Endothelial cell of umbilical vein (primary cell): ENCODE measurements at regions not wholly inside any gene's neighbourhood (a gene's known extent, or its start where the extent isn't known, plus 50 kb on each side); places are given as distances from the start of the nearest gene placed in this dataset.

ENCODE experiments used
- BruUV-seq: library from RNA; stranded (reverse); fragments of 400-500 nt; replicated peaks from 2 replicates; lab custom pipeline; 2021; lab: Mats Ljungman, UMichigan
- CTCF ChIA-PET: fragments of 300-600, 350-600 bp; sonication (Branson Sonifier 250); formaldehyde crosslinking; loops from one replicate; lab custom pipeline; 2021; ENCODE audit warnings: antibody characterized with exemption, inconsistent platforms; lab: Charles Lee
- POLR2A ChIA-PET: fragments of 300-600, 350-600 bp; sonication (Branson Sonifier 250); formaldehyde crosslinking; loops from one replicate; lab custom pipeline; 2021; ENCODE audit warnings: antibody characterized with exemption, inconsistent platforms; lab: Charles Lee
- DNase-seq: peaks from one replicate; pipeline ENCODE4 v3.0.0-alpha.2; 2011; ENCODE audit warnings: low read depth, low spot score
- FAIRE-seq: peaks from 2 replicates; lab custom pipeline; 2011; peaks lifted over from hg19 to GRCh38; lab: Jason Lieb, UNC
- H2AFZ ChIP-seq: 2 replicates; pipeline ENCODE4 v1.6.0; 2012; ENCODE audit warnings: low read depth, low read length, control low read depth, inconsistent platforms
- H3K27ac ChIP-seq: 2 replicates; pipeline ENCODE4 v1.5.1; 2011; ENCODE audit warnings: low read depth, mild to moderate bottlenecking, control low read depth, low read length, moderate library complexity; ENCODE audit not compliant: insufficient read depth
- H3K27me3 ChIP-seq, 2 experiments: 2 replicates each; pipeline versions ENCODE4 v1.6.0 to v1.6.1; 2011; ENCODE audit warnings: low read length in 2 of 2, mixed read lengths in 1 of 2; ENCODE audit not compliant: control insufficient read depth in 2 of 2, insufficient read depth in 2 of 2
- H3K36me3 ChIP-seq, 2 experiments: 2 replicates in 1 of 2; 3 replicates in 1 of 2; pipeline ENCODE4 v1.5.1; 2011; ENCODE audit warnings: low read length in 2 of 2, mild to moderate bottlenecking in 1 of 2, moderate library complexity in 1 of 2; ENCODE audit not compliant: control insufficient read depth in 2 of 2, insufficient read depth in 2 of 2; ENCODE audit errors: extremely low read depth in 1 of 2
- H3K4me1 ChIP-seq: 3 replicates; pipeline ENCODE4 v1.5.1; 2011; ENCODE audit warnings: mild to moderate bottlenecking, low read length; ENCODE audit not compliant: control insufficient read depth, insufficient read depth; ENCODE audit errors: extremely low read depth
- H3K4me2 ChIP-seq: 2 replicates; pipeline ENCODE4 v1.6.1; 2011; ENCODE audit warnings: low read length, control low read depth, mixed read lengths; ENCODE audit not compliant: insufficient read depth
- H3K4me3 ChIP-seq, 3 experiments: fragments of 200-600 bp in 1 of 3; sonication (generic), shearing (Covaris generic) in 1 of 3; replicated peaks in 1 of 3; 2 replicates each; pipeline ENCODE4 v1.5.1; 2011 to 2016; ENCODE audit warnings: control low read depth in 3 of 3, low read length in 3 of 3, mild to moderate bottlenecking in 2 of 3, inconsistent platforms in 1 of 3, low read depth in 1 of 3, moderate library complexity in 1 of 3; ENCODE audit not compliant: insufficient read depth in 1 of 3
- H3K79me2 ChIP-seq: 2 replicates; pipeline ENCODE4 v1.6.0; 2012; ENCODE audit warnings: low read length, inconsistent platforms; ENCODE audit not compliant: control insufficient read depth, insufficient read depth
- H3K9ac ChIP-seq: replicated peaks from 2 replicates; pipeline ENCODE3; 2011; ENCODE audit warnings: low read length, control low read depth; ENCODE audit not compliant: insufficient read depth; ENCODE audit errors: extremely low read depth
- H3K9me1 ChIP-seq: replicated peaks from 3 replicates; pipeline ENCODE4 v1.6.0; 2011; ENCODE audit warnings: mild to moderate bottlenecking, low read length; ENCODE audit not compliant: control insufficient read depth, insufficient read depth; ENCODE audit errors: extremely low read depth
- H3K9me3 ChIP-seq: replicated peaks from 2 replicates; pipeline ENCODE4 v1.5.1; 2012; ENCODE audit warnings: low read length, inconsistent platforms; ENCODE audit not compliant: control insufficient read depth, insufficient read depth
- H4K20me1 ChIP-seq: replicated peaks from 2 replicates; pipeline ENCODE3; 2011; ENCODE audit warnings: mild to moderate bottlenecking, low read length; ENCODE audit not compliant: control insufficient read depth, insufficient read depth; ENCODE audit errors: extremely low read depth
- CTCF ChIP-seq, 2 donors: IDR thresholded peaks; 1 replicate in 1 of 2; 2 replicates in 1 of 2; pipeline ENCODE4 v1.5.1; 2011; ENCODE audit warnings: low read length in 2 of 2, mild to moderate bottlenecking in 2 of 2, moderate library complexity in 2 of 2, control low read depth in 1 of 2, inconsistent platforms in 1 of 2, low read depth in 1 of 2; ENCODE audit not compliant: insufficient read depth in 1 of 2; ENCODE audit errors: extremely low read depth in 1 of 2
- EZH2 ChIP-seq: IDR thresholded peaks from 2 replicates; pipeline ENCODE4 v1.6.1; 2012; ENCODE audit warnings: borderline replicate concordance, low read depth, mild to moderate bottlenecking, moderate library complexity, low read length, inconsistent platforms; ENCODE audit not compliant: severe bottlenecking
- FOS ChIP-seq: IDR thresholded peaks from 2 replicates; pipeline ENCODE4 v1.6.1; 2011; ENCODE audit warnings: mild to moderate bottlenecking, low read length, moderate library complexity, borderline replicate concordance; ENCODE audit not compliant: insufficient read depth
- GATA2 ChIP-seq: IDR thresholded peaks from 2 replicates; pipeline ENCODE4 v1.7.0; 2011; ENCODE audit warnings: low read depth, mild to moderate bottlenecking, moderate library complexity, mixed read lengths, low read length; ENCODE audit not compliant: insufficient read length, insufficient read depth
- JUN ChIP-seq: IDR thresholded peaks from 2 replicates; pipeline ENCODE4 v1.6.1; 2011; ENCODE audit warnings: borderline replicate concordance, low read depth; ENCODE audit not compliant: insufficient read length, insufficient read depth
- MAX ChIP-seq: IDR thresholded peaks from 2 replicates; pipeline ENCODE4 v1.6.1; 2011; ENCODE audit not compliant: insufficient read depth, insufficient read length
- MYC ChIP-seq: IDR thresholded peaks from one replicate; pipeline ENCODE4 v1.6.1; 2011; ENCODE audit warnings: mild to moderate bottlenecking, low read depth, low read length
- POLR2A ChIP-seq: IDR thresholded peaks from 2 replicates; pipeline ENCODE4 v1.6.1; 2012; ENCODE audit warnings: low read depth, mild to moderate bottlenecking, control low read depth, low read length
- POLR2AphosphoS5 ChIP-seq: IDR thresholded peaks from 2 replicates; pipeline ENCODE4 v1.6.1; 2012; ENCODE audit warnings: low read depth, mild to moderate bottlenecking, control low read depth, low read length, moderate library complexity; ENCODE audit not compliant: insufficient read depth
- dilution Hi-C: fragments of 300-500 bp; cut with MboI; formaldehyde crosslinking; loops from one replicate; pipeline ENCODE4 v1.15.0; 2019; ENCODE audit warnings: low sequenced_read_pairs; ENCODE audit not compliant: extremely low pct_ligation_motif_present
- intact Hi-C: fragments of 100-400 bp; cut with micrococcal nuclease; formaldehyde crosslinking; loops from one replicate; pipeline ENCODE4 v1.10.0; 2022

GRCh38 chr22:26981111-26981510 is 323.7 kb downstream of the MIAT start:
- Histone ChIP-seq H3K9me3 (no peaks in the 10 kb centered on the region), H4K20me1 (no peaks in the 10 kb centered on the region), H3K27ac (no peak overlapping the region), H3K4me2 (no peak overlapping the region), H2AFZ (no peak overlapping the region), H3K4me3 (no peak overlapping the region), H3K9ac (no peak overlapping the region), H3K36me3 (no peaks in the 10 kb centered on the region), H3K27me3 (peaks cover 12 to 19% of the 10 kb centered on the region in 2 experiments), H3K79me2 (no peaks in the 10 kb centered on the region), H3K4me1 (no peaks in the 10 kb centered on the region), H3K9me1 (no peaks in the 10 kb centered on the region)
- CTCF ChIA-PET, result interaction anchor here (1.4 kb wide), 1 partner anchor 9 kb away, joined by 3 read pairs; no protein-coding TSS in a partner anchor
- POLR2A ChIA-PET, result no interaction called here
- no TSS peak for BruUV-seq
- intact Hi-C loops (no loop called here), dilution Hi-C loops (no loop called here)
- TF ChIP-seq POLR2A (no peak), JUN (no peak), CTCF (IDR thresholded peaks at IDR 0.05; ENCODE audit: extremely low read depth in 1 of 2, insufficient read depth in 1 of 2, low read depth in 1 of 2, low read length in 2 of 2) (no peak)
- DNase-seq, result no peak
- no peak for FAIRE-seq

- H3K27ac ChIP-seq, result no peak overlapping the region
- POLR2A ChIA-PET, result no interaction called here
- no peaks in the 10 kb centered on the region for H3K79me2 ChIP-seq
- no peaks in the 10 kb centered on the region for H4K20me1 ChIP-seq
- TF ChIP-seq MAX (no peak), POLR2AphosphoS5 (no peak), GATA2 (no peak), FOS (no peak), MYC (no peak), JUN (no peak), POLR2A (no peak), EZH2 (no peak)
- dilution Hi-C loops, result no loop called here
- CTCF ChIA-PET, result interaction anchor here (0.7 to 1.4 kb wide), 2 partner anchors 8 to 129 kb away, joined by 3 read pairs; no protein-coding TSS in a partner anchor
- no peak overlapping the region for H3K9ac ChIP-seq
- peaks cover 15 to 19% of the 10 kb centered on the region in 2 experiments for H3K27me3 ChIP-seq
- no peak overlapping the region for H2AFZ ChIP-seq
- no peaks in the 10 kb centered on the region for H3K9me3 ChIP-seq
- FAIRE-seq (no peak), DNase-seq (no peak)
- no peak overlapping the region for H3K4me2 ChIP-seq
- H3K4me3 ChIP-seq, result no peak overlapping the region
- intact Hi-C loops, result no loop called here
- no peaks in the 10 kb centered on the region for H3K9me1 ChIP-seq
- BruUV-seq, result no TSS peak
- H3K36me3 ChIP-seq, result no peaks in the 10 kb centered on the region
- H3K4me1 ChIP-seq, result no peaks in the 10 kb centered on the region
These were observed 324.2 kb downstream of the MIAT start for GRCh38 chr22:26981541-26981940.
